ENCODE measurements at regions not wholly inside any gene's neighbourhood (a gene's known extent, or its start where the extent isn't known, plus 50 kb on each side); places are given as distances from the start of the nearest gene placed in this dataset.

- TF ChIP-seq CTCF (conservative IDR thresholded peaks at IDR 0.05; ENCODE audit: low read length) (no peak), EZH2phosphoT487 (IDR thresholded peaks at IDR 0.05; ENCODE audit: borderline replicate concordance) (no peak)
These were observed 377.6 kb upstream of the GATB start for GRCh38 chr4:152138451-152138850.

All from Loucy (cell line).